IPS-15b (cell line): ENCODE measurements at regions not wholly inside any gene's neighbourhood (a gene's known extent, or its start where the extent isn't known, plus 50 kb on each side); places are given as distances from the start of the nearest gene placed in this dataset.
"Not testable (repeated sequence)": the region's sequence is repeated elsewhere in the genome, so short reads cannot be mapped to it uniquely, and the experiment has no call there.

Experiments
- H3K27me3 ChIP-seq: one replicate; pipeline ENCODE4 v1.6.1; 2013; ENCODE audit warnings: low read length; ENCODE audit not compliant: control insufficient read depth, insufficient read depth
- H3K36me3 ChIP-seq: one replicate; pipeline ENCODE4 v1.6.1; 2013; ENCODE audit warnings: low read length; ENCODE audit not compliant: control insufficient read depth, insufficient read depth
- H3K4me1 ChIP-seq: one replicate; pipeline ENCODE4 v1.6.1; 2013; ENCODE audit warnings: mild to moderate bottlenecking, low read length; ENCODE audit not compliant: control insufficient read depth, insufficient read depth
- H3K4me3 ChIP-seq: one replicate; pipeline ENCODE4 v1.5.1; 2013; ENCODE audit warnings: low read depth, low read length
- H3K9ac ChIP-seq: one replicate; pipeline ENCODE4 v1.6.1; 2013; ENCODE audit warnings: low read depth, mild to moderate bottlenecking, low read length
- H3K9me3 ChIP-seq: one replicate; pipeline ENCODE4 v1.6.1; 2013; ENCODE audit warnings: mild to moderate bottlenecking, low read length; ENCODE audit not compliant: control insufficient read depth, insufficient read depth

- peaks cover 3% of the 10 kb centered on the region for H3K9me3 ChIP-seq
- H3K36me3 ChIP-seq: no peaks in the 10 kb centered on the region
- no peak overlapping the region for H3K4me3 ChIP-seq
- H3K9ac ChIP-seq: no peak overlapping the region
- no peaks in the 10 kb centered on the region for H3K27me3 ChIP-seq
- H3K4me1 ChIP-seq: no peaks in the 10 kb centered on the region
Measured at GRCh38 chr4:38469410-38469809, 194.6 kb upstream of the KLF3 start.

GRCh38 chr4:38470735-38471262 is 193.2 kb upstream of the KLF3 start:
- Histone ChIP-seq H3K36me3 (no peaks in the 10 kb centered on the region), H3K4me3 (no peak overlapping the region), H3K9ac (no peak overlapping the region), H3K27me3 (no peaks in the 10 kb centered on the region), H3K4me1 (no peaks in the 10 kb centered on the region), H3K9me3 (peaks cover 3% of the 10 kb centered on the region)

GRCh38 chr4:38482696-38483095 is 181.3 kb upstream of the KLF3 start:
- H3K4me1 ChIP-seq: no peaks in the 10 kb centered on the region
- H3K9me3 ChIP-seq: no peaks in the 10 kb centered on the region
- H3K4me3 ChIP-seq: no peak overlapping the region
- H3K36me3 ChIP-seq: no peaks in the 10 kb centered on the region
- H3K9ac ChIP-seq: no peak overlapping the region
- no peaks in the 10 kb centered on the region for H3K27me3 ChIP-seq

GRCh38 chr4:38483628-38484027 is 180.4 kb upstream of the KLF3 start:
- not testable (repeated sequence) for H3K9me3 ChIP-seq, H3K4me1 ChIP-seq, H3K27me3 ChIP-seq, H3K9ac ChIP-seq, H3K4me3 ChIP-seq, H3K36me3 ChIP-seq

- H3K4me1 ChIP-seq: peaks cover 18% of the 10 kb centered on the region
- H3K9ac ChIP-seq: no peak overlapping the region
- H3K9me3 ChIP-seq: no peaks in the 10 kb centered on the region
- H3K4me3 ChIP-seq: peak overlapping the region; percentile 24
- H3K27me3 ChIP-seq: no peaks in the 10 kb centered on the region
- no peaks in the 10 kb centered on the region for H3K36me3 ChIP-seq
Measured at GRCh38 chr4:38489011-38489861, 174.8 kb upstream of the KLF3 start.

GRCh38 chr4:38489924-38490639 is 173.9 kb upstream of the KLF3 start:
- Histone ChIP-seq H3K27me3 (no peaks in the 10 kb centered on the region), H3K4me1 (peaks cover 18% of the 10 kb centered on the region), H3K36me3 (no peaks in the 10 kb centered on the region), H3K9me3 (no peaks in the 10 kb centered on the region), H3K4me3 (no peak overlapping the region), H3K9ac (no peak overlapping the region)

GRCh38 chr4:38490753-38491446 is 173.1 kb upstream of the KLF3 start:
- Histone ChIP-seq H3K4me1 (peaks cover 21% of the 10 kb centered on the region), H3K9me3 (no peaks in the 10 kb centered on the region), H3K9ac (no peak overlapping the region), H3K4me3 (no peak overlapping the region), H3K27me3 (no peaks in the 10 kb centered on the region), H3K36me3 (no peaks in the 10 kb centered on the region)

GRCh38 chr4:38491854-38492478 is 172.0 kb upstream of the KLF3 start:
- Histone ChIP-seq H3K36me3 (no peaks in the 10 kb centered on the region), H3K4me3 (no peak overlapping the region), H3K9me3 (no peaks in the 10 kb centered on the region), H3K27me3 (no peaks in the 10 kb centered on the region), H3K9ac (no peak overlapping the region), H3K4me1 (peaks cover 21% of the 10 kb centered on the region)

GRCh38 chr4:38493066-38493465 is 170.9 kb upstream of the KLF3 start:
- Histone ChIP-seq H3K4me3 (no peak overlapping the region), H3K36me3 (no peaks in the 10 kb centered on the region), H3K4me1 (peaks cover 21% of the 10 kb centered on the region), H3K9me3 (no peaks in the 10 kb centered on the region), H3K27me3 (no peaks in the 10 kb centered on the region), H3K9ac (no peak overlapping the region)

GRCh38 chr4:38495446-38495845 is 168.6 kb upstream of the KLF3 start:
- no peaks in the 10 kb centered on the region for H3K36me3 ChIP-seq
- no peaks in the 10 kb centered on the region for H3K27me3 ChIP-seq

GRCh38 chr4:38497121-38497520 is 166.9 kb upstream of the KLF3 start:
- no peaks in the 10 kb centered on the region for H3K27me3 ChIP-seq
- peaks cover 3% of the 10 kb centered on the region for H3K4me1 ChIP-seq
- no peak overlapping the region for H3K9ac ChIP-seq
- no peaks in the 10 kb centered on the region for H3K36me3 ChIP-seq
- no peak overlapping the region for H3K4me3 ChIP-seq
- no peaks in the 10 kb centered on the region for H3K9me3 ChIP-seq

More at GRCh38 chr4:38495446-38495845, 168.6 kb upstream of the KLF3 start:
- no peak overlapping the region for H3K9ac ChIP-seq
- H3K9me3 ChIP-seq: no peaks in the 10 kb centered on the region
- H3K4me3 ChIP-seq: no peak overlapping the region
- peaks cover 3% of the 10 kb centered on the region for H3K4me1 ChIP-seq
